ENCODE measurements at regions not wholly inside any gene's neighbourhood (a gene's known extent, or its start where the extent isn't known, plus 50 kb on each side); places are given as distances from the start of the nearest gene placed in this dataset.

GRCh38 chr6:16007146-16007545, 121.7 kb upstream of the MYLIP start:
- H3K36me3 ChIP-seq (ENCODE audit: control insufficient read depth in 2 of 2, insufficient read depth in 2 of 2, low read length in 2 of 2) = no peaks in the 10 kb centered on the region

DNA sequence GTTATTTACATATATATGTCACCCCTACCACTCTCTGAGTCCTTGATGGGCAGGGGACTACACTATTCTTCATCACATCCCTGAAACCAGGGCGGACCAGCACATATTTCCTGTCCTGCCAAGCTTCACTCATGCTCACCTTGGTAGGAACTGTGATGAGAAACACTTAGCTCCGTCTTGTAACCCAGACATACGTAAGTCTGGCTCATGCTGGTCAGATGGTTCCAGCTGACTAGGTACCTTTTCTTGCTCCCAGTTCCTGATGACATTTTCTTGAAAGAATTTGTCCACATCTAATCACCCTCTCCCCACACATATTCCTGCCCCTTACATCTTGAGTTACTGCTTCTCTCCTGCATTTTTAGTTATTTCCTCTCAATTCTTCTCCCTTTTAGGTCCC, 122.2 kb upstream of the MYLIP start:
- Histone ChIP-seq H3K4me3 (ENCODE audit: low read length in 2 of 2) (no peak overlapping the region), H3K9me3 (ENCODE audit: control insufficient read depth in 2 of 2, low read length in 2 of 2) (no peaks in the 10 kb centered on the region), H3K36me3 (ENCODE audit: control insufficient read depth in 2 of 2, insufficient read depth in 2 of 2, low read length in 2 of 2) (no peaks in the 10 kb centered on the region), H3K27me3 (ENCODE audit: control insufficient read depth in 1 of 2, insufficient read depth in 2 of 2, low read length in 2 of 2) (no peaks in the 10 kb centered on the region), H3K4me1 (ENCODE audit: control insufficient read depth, insufficient read depth, low read length) (no peaks in the 10 kb centered on the region), H3K27ac (ENCODE audit: low read length) (no peak overlapping the region), H3K9ac (ENCODE audit: low read length in 2 of 2) (no peak overlapping the region)

More at GRCh38 chr6:16007146-16007545, 121.7 kb upstream of the MYLIP start:
- Histone ChIP-seq H3K9ac (ENCODE audit: low read length in 2 of 2) (no peak overlapping the region), H3K4me1 (ENCODE audit: control insufficient read depth, insufficient read depth, low read length) (no peaks in the 10 kb centered on the region), H3K27me3 (ENCODE audit: control insufficient read depth in 1 of 2, insufficient read depth in 2 of 2, low read length in 2 of 2) (no peaks in the 10 kb centered on the region), H3K4me3 (ENCODE audit: low read length in 2 of 2) (no peak overlapping the region), H3K27ac (ENCODE audit: low read length) (no peak overlapping the region), H3K9me3 (ENCODE audit: control insufficient read depth in 2 of 2, low read length in 2 of 2) (no peaks in the 10 kb centered on the region)

GRCh38 chr6:16004934-16005679, 123.8 kb upstream of the MYLIP start:
- no peaks in the 10 kb centered on the region for H3K9me3 ChIP-seq (ENCODE audit: control insufficient read depth in 2 of 2, low read length in 2 of 2)
- H3K4me1 ChIP-seq (ENCODE audit: control insufficient read depth, insufficient read depth, low read length) = no peaks in the 10 kb centered on the region
- H3K36me3 ChIP-seq (ENCODE audit: control insufficient read depth in 2 of 2, insufficient read depth in 2 of 2, low read length in 2 of 2) = no peaks in the 10 kb centered on the region
- H3K27ac ChIP-seq (ENCODE audit: low read length) = no peak overlapping the region
- H3K9ac ChIP-seq (ENCODE audit: low read length in 2 of 2) = no peak overlapping the region
- H3K4me3 ChIP-seq (ENCODE audit: low read length in 2 of 2) = no peak overlapping the region
- no peaks in the 10 kb centered on the region for H3K27me3 ChIP-seq (ENCODE audit: control insufficient read depth in 1 of 2, insufficient read depth in 2 of 2, low read length in 2 of 2)

- Histone ChIP-seq H3K27ac (ENCODE audit: low read length) (no peak overlapping the region), H3K9me3 (ENCODE audit: control insufficient read depth in 2 of 2, low read length in 2 of 2) (no peaks in the 10 kb centered on the region), H3K4me3 (ENCODE audit: low read length in 2 of 2) (no peak overlapping the region), H3K9ac (ENCODE audit: low read length in 2 of 2) (no peak overlapping the region), H3K4me1 (ENCODE audit: control insufficient read depth, insufficient read depth, low read length) (no peaks in the 10 kb centered on the region), H3K36me3 (ENCODE audit: control insufficient read depth in 2 of 2, insufficient read depth in 2 of 2, low read length in 2 of 2) (no peaks in the 10 kb centered on the region), H3K27me3 (ENCODE audit: control insufficient read depth in 1 of 2, insufficient read depth in 2 of 2, low read length in 2 of 2) (no peaks in the 10 kb centered on the region)
These were observed 125.7 kb upstream of the MYLIP start for GRCh38 chr6:16003197-16003491.

DNA sequence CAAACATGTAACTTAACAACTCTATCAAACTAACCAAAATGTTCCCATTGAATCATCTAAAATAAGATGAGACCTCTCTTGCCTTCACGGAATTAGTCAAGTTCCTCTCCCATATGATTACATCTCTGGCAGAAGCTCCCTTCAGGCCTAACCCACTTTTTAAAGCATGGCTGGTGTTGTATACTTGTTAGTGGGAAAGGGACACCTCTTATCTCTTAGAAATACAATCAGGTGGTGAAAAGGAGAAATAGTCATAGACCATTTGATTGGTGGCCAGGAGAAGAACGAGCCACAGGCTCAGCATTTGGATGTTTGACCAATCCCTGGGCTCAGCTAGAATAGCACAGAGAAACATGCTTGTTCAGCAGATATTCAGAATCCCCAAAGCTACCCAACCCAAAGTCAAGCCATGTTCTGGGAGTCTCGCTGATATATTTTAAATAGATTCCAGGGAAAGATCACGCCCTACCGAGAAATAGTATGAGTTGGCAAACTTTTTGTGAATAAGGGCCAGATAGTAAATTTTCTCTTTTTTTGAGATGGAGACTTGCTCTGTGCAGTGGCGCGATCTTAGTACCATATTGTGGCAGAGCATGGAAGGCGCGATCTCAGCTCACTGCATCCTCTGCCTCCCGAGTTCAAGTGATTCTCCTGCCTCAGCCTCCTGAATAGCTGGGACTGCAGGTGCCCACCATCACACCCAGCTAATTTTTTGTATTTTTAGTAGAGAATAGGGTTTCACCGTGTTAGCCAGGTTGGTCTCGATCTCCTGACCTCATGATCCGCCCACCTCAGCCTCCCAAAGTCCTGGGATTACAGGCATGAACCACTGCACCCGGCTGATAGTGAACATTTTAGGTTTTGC, 126.3 kb upstream of the MYLIP start:
- Histone ChIP-seq H3K4me1 (ENCODE audit: control insufficient read depth, insufficient read depth, low read length) (no peaks in the 10 kb centered on the region), H3K27ac (ENCODE audit: low read length) (no peak overlapping the region), H3K27me3 (ENCODE audit: control insufficient read depth in 1 of 2, insufficient read depth in 2 of 2, low read length in 2 of 2) (no peaks in the 10 kb centered on the region), H3K9me3 (ENCODE audit: control insufficient read depth in 2 of 2, low read length in 2 of 2) (no peaks in the 10 kb centered on the region), H3K36me3 (ENCODE audit: control insufficient read depth in 2 of 2, insufficient read depth in 2 of 2, low read length in 2 of 2) (no peaks in the 10 kb centered on the region), H3K4me3 (ENCODE audit: low read length in 2 of 2) (no peak overlapping the region), H3K9ac (ENCODE audit: low read length in 2 of 2) (no peak overlapping the region)

- no peaks in the 10 kb centered on the region for H3K9me3 ChIP-seq (ENCODE audit: control insufficient read depth in 2 of 2, low read length in 2 of 2)
- no peak overlapping the region for H3K27ac ChIP-seq (ENCODE audit: low read length)
- H3K27me3 ChIP-seq (ENCODE audit: control insufficient read depth in 1 of 2, insufficient read depth in 2 of 2, low read length in 2 of 2) = no peaks in the 10 kb centered on the region
- no peaks in the 10 kb centered on the region for H3K4me1 ChIP-seq (ENCODE audit: control insufficient read depth, insufficient read depth, low read length)
- no peak overlapping the region for H3K9ac ChIP-seq (ENCODE audit: low read length in 2 of 2)
- H3K36me3 ChIP-seq (ENCODE audit: control insufficient read depth in 2 of 2, insufficient read depth in 2 of 2, low read length in 2 of 2) = no peaks in the 10 kb centered on the region
- no peak overlapping the region for H3K4me3 ChIP-seq (ENCODE audit: low read length in 2 of 2)
These were observed 127.7 kb upstream of the MYLIP start for GRCh38 chr6:16001158-16001557.

- H3K36me3 ChIP-seq (ENCODE audit: control insufficient read depth in 2 of 2, insufficient read depth in 2 of 2, low read length in 2 of 2) = no peaks in the 10 kb centered on the region
- H3K27me3 ChIP-seq (ENCODE audit: control insufficient read depth in 1 of 2, insufficient read depth in 2 of 2, low read length in 2 of 2) = no peaks in the 10 kb centered on the region
- H3K27ac ChIP-seq (ENCODE audit: low read length) = no peak overlapping the region
- no peaks in the 10 kb centered on the region for H3K9me3 ChIP-seq (ENCODE audit: control insufficient read depth in 2 of 2, low read length in 2 of 2)
- no peak overlapping the region for H3K4me3 ChIP-seq (ENCODE audit: low read length in 2 of 2)
- H3K4me1 ChIP-seq (ENCODE audit: control insufficient read depth, insufficient read depth, low read length) = no peaks in the 10 kb centered on the region
- H3K9ac ChIP-seq (ENCODE audit: low read length in 2 of 2) = no peak overlapping the region
These were observed 129.7 kb upstream of the MYLIP start for GRCh38 chr6:15999201-15999600.

GRCh38 chr6:15997586-15998388, 131.1 kb upstream of the MYLIP start:
- H3K4me3 ChIP-seq (ENCODE audit: low read length in 2 of 2) = no peak overlapping the region
- no peaks in the 10 kb centered on the region for H3K36me3 ChIP-seq (ENCODE audit: control insufficient read depth in 2 of 2, insufficient read depth in 2 of 2, low read length in 2 of 2)
- no peak overlapping the region for H3K27ac ChIP-seq (ENCODE audit: low read length)
- H3K9me3 ChIP-seq (ENCODE audit: control insufficient read depth in 2 of 2, low read length in 2 of 2) = no peaks in the 10 kb centered on the region
- H3K27me3 ChIP-seq (ENCODE audit: control insufficient read depth in 1 of 2, insufficient read depth in 2 of 2, low read length in 2 of 2) = no peaks in the 10 kb centered on the region
- H3K4me1 ChIP-seq (ENCODE audit: control insufficient read depth, insufficient read depth, low read length) = no peaks in the 10 kb centered on the region
- H3K9ac ChIP-seq (ENCODE audit: low read length in 2 of 2) = no peak overlapping the region

DNA sequence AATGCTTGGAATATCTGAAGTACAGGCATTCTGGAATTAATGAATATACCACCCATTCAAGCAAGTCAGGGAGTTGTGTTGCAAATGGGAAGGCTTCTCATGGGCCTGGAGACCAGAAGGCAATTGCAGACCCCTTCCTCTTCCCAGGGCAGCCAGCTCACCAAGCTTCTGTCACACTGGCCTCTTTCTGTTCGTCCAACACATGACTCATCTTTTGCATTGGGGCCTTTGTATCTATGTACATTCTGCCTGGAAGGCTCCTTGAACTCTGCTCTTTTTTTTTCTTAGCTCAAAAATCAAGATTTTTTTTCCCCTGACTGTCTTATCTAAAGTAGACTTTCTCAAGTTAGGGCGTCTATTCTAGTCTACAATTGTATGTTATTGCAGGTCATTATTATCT, 132.9 kb upstream of the MYLIP start:
- no peaks in the 10 kb centered on the region for H3K27me3 ChIP-seq (ENCODE audit: control insufficient read depth in 1 of 2, insufficient read depth in 2 of 2, low read length in 2 of 2)
- no peaks in the 10 kb centered on the region for H3K36me3 ChIP-seq (ENCODE audit: control insufficient read depth in 2 of 2, insufficient read depth in 2 of 2, low read length in 2 of 2)
- no peaks in the 10 kb centered on the region for H3K4me1 ChIP-seq (ENCODE audit: control insufficient read depth, insufficient read depth, low read length)
- H3K9ac ChIP-seq (ENCODE audit: low read length in 2 of 2) = no peak overlapping the region
- H3K27ac ChIP-seq (ENCODE audit: low read length) = no peak overlapping the region
- no peaks in the 10 kb centered on the region for H3K9me3 ChIP-seq (ENCODE audit: control insufficient read depth in 2 of 2, low read length in 2 of 2)
- H3K4me3 ChIP-seq (ENCODE audit: low read length in 2 of 2) = no peak overlapping the region

GRCh38 chr6:15995493-15995892, 133.4 kb upstream of the MYLIP start:
- Histone ChIP-seq H3K27ac (ENCODE audit: low read length) (no peak overlapping the region), H3K36me3 (ENCODE audit: control insufficient read depth in 2 of 2, insufficient read depth in 2 of 2, low read length in 2 of 2) (no peaks in the 10 kb centered on the region), H3K9ac (ENCODE audit: low read length in 2 of 2) (no peak overlapping the region), H3K27me3 (ENCODE audit: control insufficient read depth in 1 of 2, insufficient read depth in 2 of 2, low read length in 2 of 2) (no peaks in the 10 kb centered on the region), H3K9me3 (ENCODE audit: control insufficient read depth in 2 of 2, low read length in 2 of 2) (no peaks in the 10 kb centered on the region), H3K4me3 (ENCODE audit: low read length in 2 of 2) (no peak overlapping the region), H3K4me1 (ENCODE audit: control insufficient read depth, insufficient read depth, low read length) (no peaks in the 10 kb centered on the region)

Measured in stomach smooth muscle (tissue), 2 donors.